Cerebellar nuclear complex (tissue), 1 donor: ENCODE measurements at regions not wholly inside any gene's neighbourhood (a gene's known extent, or its start where the extent isn't known, plus 50 kb on each side); places are given as distances from the start of the nearest gene placed in this dataset.
"Not testable (repeated sequence)": the region's sequence is repeated elsewhere in the genome, so short reads cannot be mapped to it uniquely, and the experiment has no call there.

ENCODE experiments used
- DNase-seq, 2 experiments: peaks; one replicate each; lab custom pipeline; 2025; lab: John Stamatoyannopoulos, UW

- DNase-seq: no peak
Observed at GRCh38 chr1:96074876-96075577, 646.6 kb upstream of the PTBP2 start.

GRCh38 chr1:96075704-96076455 is 645.7 kb upstream of the PTBP2 start:
- DNase-seq: no peak

- DNase-seq: no peak
Observed at GRCh38 chr1:96076589-96076988, 645.0 kb upstream of the PTBP2 start.

- DNase-seq: no peak
Observed at GRCh38 chr1:96079581-96079980, 642.0 kb upstream of the PTBP2 start.

- no peak for DNase-seq
Observed at GRCh38 chr1:96080925-96081324, 640.7 kb upstream of the PTBP2 start.

GRCh38 chr1:96087719-96088118 is 633.9 kb upstream of the PTBP2 start:
- no peak for DNase-seq

GRCh38 chr1:96090134-96090533 is 631.5 kb upstream of the PTBP2 start:
- no peak for DNase-seq

GRCh38 chr1:96095849-96096612 is 625.6 kb upstream of the PTBP2 start:
- no peak for DNase-seq

- no peak for DNase-seq
Observed at GRCh38 chr1:96096613-96097321, 624.8 kb upstream of the PTBP2 start.

- DNase-seq: no peak
Observed at GRCh38 chr1:96104506-96104905, 617.1 kb upstream of the PTBP2 start.

GRCh38 chr1:96104906-96105305 is 616.7 kb upstream of the PTBP2 start:
- no peak for DNase-seq

GRCh38 chr1:96116731-96117130 is 604.9 kb upstream of the PTBP2 start:
- DNase-seq: no peak

- no peak for DNase-seq
Observed at GRCh38 chr1:96130432-96130831, 591.2 kb upstream of the PTBP2 start.

GRCh38 chr1:96144636-96145035 is 576.9 kb upstream of the PTBP2 start:
- no peak for DNase-seq

- no peak for DNase-seq
Observed at GRCh38 chr1:96145492-96145891, 576.1 kb upstream of the PTBP2 start.

GRCh38 chr1:96152957-96153356 is 568.6 kb upstream of the PTBP2 start:
- not testable (repeated sequence) for DNase-seq

- DNase-seq: no peak
Observed at GRCh38 chr1:96157101-96157500, 564.5 kb upstream of the PTBP2 start.

- DNase-seq: no peak
Observed at GRCh38 chr1:96159379-96159778, 562.2 kb upstream of the PTBP2 start.

- no peak for DNase-seq
Observed at GRCh38 chr1:96164053-96164452, 557.5 kb upstream of the PTBP2 start.

GRCh38 chr1:96178053-96178452 is 543.5 kb upstream of the PTBP2 start:
- DNase-seq: no peak

GRCh38 chr1:96183485-96183884 is 538.1 kb upstream of the PTBP2 start:
- no peak for DNase-seq

- no peak for DNase-seq
Observed at GRCh38 chr1:96183928-96184327, 537.7 kb upstream of the PTBP2 start.
